ENCODE measurements at regions not wholly inside any gene's neighbourhood (a gene's known extent, or its start where the extent isn't known, plus 50 kb on each side); places are given as distances from the start of the nearest gene placed in this dataset.

DNA sequence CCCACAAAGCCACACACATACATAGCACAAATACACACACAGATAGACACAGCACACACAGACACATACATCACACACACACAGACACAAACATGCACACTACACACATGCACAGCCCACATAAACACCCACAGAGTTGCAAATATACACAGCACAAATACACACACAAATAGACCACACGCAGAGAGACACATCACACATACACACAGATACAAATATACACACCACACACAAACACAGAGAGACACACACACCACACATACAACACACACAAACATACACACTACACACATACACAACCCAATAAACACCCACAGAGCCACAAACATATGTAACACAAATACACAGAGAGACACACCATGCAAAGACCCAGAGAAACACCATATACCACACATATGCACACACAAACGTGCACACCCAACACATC is 154.9 kb downstream of the GLUL start:
- TF ChIP-seq, protein P1, sequence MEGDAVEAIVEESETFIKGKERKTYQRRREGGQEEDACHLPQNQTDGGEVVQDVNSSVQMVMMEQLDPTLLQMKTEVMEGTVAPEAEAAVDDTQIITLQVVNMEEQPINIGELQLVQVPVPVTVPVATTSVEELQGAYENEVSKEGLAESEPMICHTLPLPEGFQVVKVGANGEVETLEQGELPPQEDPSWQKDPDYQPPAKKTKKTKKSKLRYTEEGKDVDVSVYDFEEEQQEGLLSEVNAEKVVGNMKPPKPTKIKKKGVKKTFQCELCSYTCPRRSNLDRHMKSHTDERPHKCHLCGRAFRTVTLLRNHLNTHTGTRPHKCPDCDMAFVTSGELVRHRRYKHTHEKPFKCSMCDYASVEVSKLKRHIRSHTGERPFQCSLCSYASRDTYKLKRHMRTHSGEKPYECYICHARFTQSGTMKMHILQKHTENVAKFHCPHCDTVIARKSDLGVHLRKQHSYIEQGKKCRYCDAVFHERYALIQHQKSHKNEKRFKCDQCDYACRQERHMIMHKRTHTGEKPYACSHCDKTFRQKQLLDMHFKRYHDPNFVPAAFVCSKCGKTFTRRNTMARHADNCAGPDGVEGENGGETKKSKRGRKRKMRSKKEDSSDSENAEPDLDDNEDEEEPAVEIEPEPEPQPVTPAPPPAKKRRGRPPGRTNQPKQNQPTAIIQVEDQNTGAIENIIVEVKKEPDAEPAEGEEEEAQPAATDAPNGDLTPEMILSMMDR (IDR thresholded peaks at IDR 0.05), result no peak
- no peak for TF ChIP-seq POLR2A (IDR thresholded peaks at IDR 0.05)

All from heart left ventricle (tissue), 13 donors.